ENCODE measurements at regions not wholly inside any gene's neighbourhood (a gene's known extent, or its start where the extent isn't known, plus 50 kb on each side); places are given as distances from the start of the nearest gene placed in this dataset.

- Histone ChIP-seq H3K4me3 (ENCODE audit: low read depth, low read length, poor library complexity, severe bottlenecking) (no peak overlapping the region), H4K20me1 (ENCODE audit: insufficient read depth, low read length) (no peaks in the 10 kb centered on the region), H3K4me1 (ENCODE audit: insufficient read depth, low read length, severe bottlenecking) (no peaks in the 10 kb centered on the region), H2AFZ (ENCODE audit: low read length) (no peak overlapping the region), H3K9me3 (ENCODE audit: low read length) (no peaks in the 10 kb centered on the region; the same call in 1 of the 2 replicates), H3F3A (ENCODE audit: insufficient read depth, low read length) (no peaks in the 10 kb centered on the region), H3K9me2 (ENCODE audit: low read depth, low read length) (no peaks in the 10 kb centered on the region), H3K9ac (ENCODE audit: low read length) (no peak overlapping the region), H3K4me2 (ENCODE audit: low read length) (no peak overlapping the region), H3K79me2 (ENCODE audit: insufficient read depth, low read length) (no peaks in the 10 kb centered on the region), H3K27ac (ENCODE audit: low read depth, low read length, poor library complexity, severe bottlenecking) (no peak overlapping the region), H3K27me3 (ENCODE audit: insufficient read depth, low read length) (no peaks in the 10 kb centered on the region), H3K36me3 (ENCODE audit: insufficient read depth, low read length) (no peaks in the 10 kb centered on the region)
- no peak for TF ChIP-seq EZH2 (IDR thresholded peaks at IDR 0.05; ENCODE audit: borderline replicate concordance, low read length)
- TF ChIP-seq CTCF (IDR thresholded peaks at IDR 0.05; ENCODE audit: low read length): no peak
These were observed 212.7 kb upstream of the PMFBP1 start for GRCh38 chr16:72384651-72385050.

- H4K20me1 ChIP-seq (ENCODE audit: insufficient read depth, low read length): no peaks in the 10 kb centered on the region
- H3K9ac ChIP-seq (ENCODE audit: low read length): no peak overlapping the region
- H3K27ac ChIP-seq (ENCODE audit: low read depth, low read length, poor library complexity, severe bottlenecking): no peak overlapping the region
- H3K4me1 ChIP-seq (ENCODE audit: insufficient read depth, low read length, severe bottlenecking): no peaks in the 10 kb centered on the region
- no peak overlapping the region for H3K4me2 ChIP-seq (ENCODE audit: low read length)
- no peaks in the 10 kb centered on the region for H3F3A ChIP-seq (ENCODE audit: insufficient read depth, low read length)
- no peak overlapping the region for H2AFZ ChIP-seq (ENCODE audit: low read length)
- no peaks in the 10 kb centered on the region for H3K9me3 ChIP-seq (ENCODE audit: low read length)
- H3K79me2 ChIP-seq (ENCODE audit: insufficient read depth, low read length): no peaks in the 10 kb centered on the region
- TF ChIP-seq CTCF (IDR thresholded peaks at IDR 0.05; ENCODE audit: low read length) (no peak), EZH2 (IDR thresholded peaks at IDR 0.05; ENCODE audit: borderline replicate concordance, low read length) (no peak)
- no peaks in the 10 kb centered on the region for H3K36me3 ChIP-seq (ENCODE audit: insufficient read depth, low read length)
- H3K4me3 ChIP-seq (ENCODE audit: low read depth, low read length, poor library complexity, severe bottlenecking): no peak overlapping the region
- no peaks in the 10 kb centered on the region for H3K27me3 ChIP-seq (ENCODE audit: insufficient read depth, low read length)
- no peaks in the 10 kb centered on the region for H3K9me2 ChIP-seq (ENCODE audit: low read depth, low read length)
These were observed 208.3 kb upstream of the PMFBP1 start for GRCh38 chr16:72380283-72380682.

- Histone ChIP-seq H3K4me3 (ENCODE audit: low read depth, low read length, poor library complexity, severe bottlenecking) (no peak overlapping the region), H3K9ac (ENCODE audit: low read length) (no peak overlapping the region), H3K79me2 (ENCODE audit: insufficient read depth, low read length) (no peaks in the 10 kb centered on the region), H3K27me3 (ENCODE audit: insufficient read depth, low read length) (no peaks in the 10 kb centered on the region), H3K4me1 (ENCODE audit: insufficient read depth, low read length, severe bottlenecking) (no peaks in the 10 kb centered on the region), H3K9me2 (ENCODE audit: low read depth, low read length) (no peaks in the 10 kb centered on the region), H3F3A (ENCODE audit: insufficient read depth, low read length) (no peaks in the 10 kb centered on the region), H4K20me1 (ENCODE audit: insufficient read depth, low read length) (no peaks in the 10 kb centered on the region), H3K27ac (ENCODE audit: low read depth, low read length, poor library complexity, severe bottlenecking) (no peak overlapping the region), H2AFZ (ENCODE audit: low read length) (no peak overlapping the region), H3K36me3 (ENCODE audit: insufficient read depth, low read length) (no peaks in the 10 kb centered on the region), H3K4me2 (ENCODE audit: low read length) (no peak overlapping the region), H3K9me3 (ENCODE audit: low read length) (no peaks in the 10 kb centered on the region)
- TF ChIP-seq EZH2 (IDR thresholded peaks at IDR 0.05; ENCODE audit: borderline replicate concordance, low read length) (no peak), CTCF (IDR thresholded peaks at IDR 0.05; ENCODE audit: low read length) (no peak)
These were observed 201.2 kb upstream of the PMFBP1 start for GRCh38 chr16:72373201-72373600.

Measured in OCI-LY1 (cell line).